Lower leg skin (tissue), 4 donors: ENCODE measurements at regions not wholly inside any gene's neighbourhood (a gene's known extent, or its start where the extent isn't known, plus 50 kb on each side); places are given as distances from the start of the nearest gene placed in this dataset.

Experiments
- DNase-seq, 2 donors: peaks; one replicate each; pipeline ENCODE4 v3.0.0-alpha.2; 2019; ENCODE audit warnings: low spot score in 2 of 2
- H3K4me3 ChIP-seq: fragments of 200-600 bp; sonication (generic); 2 replicates; pipeline ENCODE4 v1.5.1; 2017; ENCODE audit warnings: mild to moderate bottlenecking, low read depth; ENCODE audit not compliant: poor library complexity, severe bottlenecking
- CTCF ChIP-seq, 3 donors: fragments of 450-650 bp; IDR thresholded peaks; one replicate each; pipeline ENCODE4 v1.5.1; 2016; ENCODE audit warnings: antibody characterized with exemption in 3 of 3, mild to moderate bottlenecking in 3 of 3, moderate library complexity in 2 of 3
- POLR2A ChIP-seq, 2 donors: fragments of 450-650 bp; IDR thresholded peaks; one replicate each; pipeline ENCODE4 v1.6.1; 2016 to 2017; ENCODE audit warnings: antibody characterized with exemption in 2 of 2, mild to moderate bottlenecking in 1 of 2, moderate library complexity in 1 of 2
- WGBS, 2 donors: methylation state at CpG; one replicate each; pipeline ENCODE4 v1.1.5; 2018; 5-methylcytosine and 5-hydroxymethylcytosine counted together
- intact Hi-C: fragments of 100-400 bp; cut with DNase I; formaldehyde crosslinking; loops from one replicate; pipeline ENCODE4 v1.15.0; 2023; ENCODE audit warnings: low total_unique reads

DNA sequence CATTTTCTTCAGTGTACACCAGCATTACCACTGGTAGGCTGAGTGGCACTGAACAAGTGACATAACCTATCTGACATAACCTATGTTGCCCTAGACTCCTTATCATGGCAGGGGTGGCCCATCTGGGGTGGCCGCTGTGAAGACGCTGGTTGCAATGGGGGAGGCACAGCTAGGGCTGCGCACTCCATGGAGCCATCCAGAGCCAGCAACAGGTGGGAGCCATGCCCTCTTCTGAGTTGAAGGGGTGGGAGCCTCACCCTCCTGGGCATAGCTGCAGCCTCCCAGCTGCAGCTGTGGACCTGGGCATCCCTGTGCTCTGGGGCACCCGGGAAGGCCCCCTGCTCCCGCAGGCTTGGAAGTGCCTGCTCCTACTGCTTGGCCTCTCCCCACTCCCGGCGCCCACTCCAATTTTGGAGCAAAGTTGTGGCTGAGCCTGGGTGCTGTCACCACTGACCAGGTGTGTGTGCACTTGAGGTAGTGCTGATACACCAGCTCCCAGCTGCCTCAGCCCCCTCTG lies 52.4 kb upstream of the NTPCR start:
- WGBS, 2 donors: 92 to 93% methylated on average over 7 of the region's 7 CpGs
- no peak overlapping the region for H3K4me3 ChIP-seq
- TF ChIP-seq CTCF (IDR thresholded peaks at IDR 0.05): no peak
- no peak for TF ChIP-seq POLR2A (IDR thresholded peaks at IDR 0.05)
- intact Hi-C loops: no loop called here
- no peak for DNase-seq

DNA sequence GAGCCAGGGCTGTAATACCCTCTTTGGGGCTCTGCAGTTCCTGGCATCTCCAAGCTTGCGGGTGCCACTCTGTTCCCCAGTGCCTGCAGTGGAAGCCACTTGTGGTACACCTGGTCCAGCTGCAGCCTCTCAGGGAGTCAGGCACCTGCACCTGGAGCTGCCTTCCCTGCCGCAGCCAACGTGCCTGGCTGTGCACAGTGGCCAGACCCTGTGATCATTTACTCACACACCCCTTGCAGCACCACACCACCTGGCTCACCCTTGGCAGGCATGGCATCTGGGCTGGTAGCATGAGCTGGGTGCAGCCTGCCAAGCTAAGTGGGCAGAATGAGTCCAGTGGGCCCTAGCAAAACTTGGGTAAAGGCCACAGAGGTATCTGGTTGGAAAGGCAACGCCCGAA lies 51.1 kb upstream of the NTPCR start:
- no peak for TF ChIP-seq CTCF (IDR thresholded peaks at IDR 0.05)
- DNase-seq: no peak
- intact Hi-C loops: no loop called here
- WGBS, 2 donors: 89 to 97% methylated on average over 3 to 5 of the region's 5 CpGs
- no peak overlapping the region for H3K4me3 ChIP-seq

GRCh38 chr1:232899839-232900238 lies 50.6 kb upstream of the NTPCR start:
- H3K4me3 ChIP-seq: no peak overlapping the region
- intact Hi-C loops: no loop called here
- DNase-seq: no peak
- no peak for TF ChIP-seq POLR2A (IDR thresholded peaks at IDR 0.05)
- no peak for TF ChIP-seq CTCF (IDR thresholded peaks at IDR 0.05)
